ENCODE measurements at regions not wholly inside any gene's neighbourhood (a gene's known extent, or its start where the extent isn't known, plus 50 kb on each side); places are given as distances from the start of the nearest gene placed in this dataset.
"Not testable (repeated sequence)": the region's sequence is repeated elsewhere in the genome, so short reads cannot be mapped to it uniquely, and the experiment has no call there.

GRCh38 chr1:95167503-95167902, 50.3 kb downstream of the TLCD4 start:
- peak in 2 of 3 donors; percentile 31 to 41 for DNase-seq
- H3K4me3 ChIP-seq; H3K36me3 ChIP-seq (ENCODE audit: low read depth); ATAC-seq; H3K4me1 ChIP-seq (ENCODE audit: low read depth); H3K9me3 ChIP-seq; intact Hi-C loops (cut with DNase I, micrococcal nuclease): not testable (repeated sequence)

GRCh38 chr1:95168028-95168427, 50.9 kb downstream of the TLCD4 start:
- Histone ChIP-seq H3K4me3 (no peak overlapping the region), H3K36me3 (ENCODE audit: low read depth) (no peaks in the 10 kb centered on the region), H3K4me1 (ENCODE audit: low read depth) (peaks cover 4% of the 10 kb centered on the region), H3K9me3 (no peaks in the 10 kb centered on the region)
- no peak for TF ChIP-seq CTCF (IDR thresholded peaks at IDR 0.05)
- ATAC-seq: no peak
- DNase-seq: no peak
- intact Hi-C loops (cut with DNase I, micrococcal nuclease): no loop called here

- H3K4me3 ChIP-seq: no peak overlapping the region
- DNase-seq: no peak
- no peaks in the 10 kb centered on the region for H3K36me3 ChIP-seq (ENCODE audit: low read depth)
- TF ChIP-seq CTCF (IDR thresholded peaks at IDR 0.05): no peak
- intact Hi-C loops (cut with DNase I, micrococcal nuclease): no loop called here
- no peaks in the 10 kb centered on the region for H3K9me3 ChIP-seq
- peaks cover 4% of the 10 kb centered on the region for H3K4me1 ChIP-seq (ENCODE audit: low read depth)
- ATAC-seq: peak; percentile 67
These were observed 51.7 kb downstream of the TLCD4 start for GRCh38 chr1:95168761-95169351.

DNA sequence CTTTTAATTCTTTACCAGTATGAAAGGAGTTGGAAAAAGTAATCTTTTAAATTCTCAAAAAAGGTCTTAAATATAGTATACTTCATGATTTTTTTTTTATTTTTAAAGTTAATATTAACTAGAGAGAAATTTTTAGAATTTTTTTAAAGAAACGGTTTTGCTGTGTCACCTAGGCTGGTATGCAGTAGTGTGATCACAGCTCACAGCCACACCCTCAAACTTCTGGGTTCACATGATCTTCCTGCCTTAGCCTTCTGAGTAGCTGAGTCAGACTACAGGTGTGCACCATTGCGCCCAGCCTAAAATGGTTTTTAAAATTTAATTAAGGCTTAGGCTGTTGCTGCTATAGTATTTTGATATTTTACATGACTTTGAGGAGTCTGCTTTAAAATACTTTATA, 52.4 kb downstream of the TLCD4 start:
- Histone ChIP-seq H3K9me3 (no peaks in the 10 kb centered on the region), H3K36me3 (ENCODE audit: low read depth) (no peaks in the 10 kb centered on the region), H3K4me3 (no peak overlapping the region), H3K4me1 (ENCODE audit: low read depth) (peaks cover 4% of the 10 kb centered on the region)
- DNase-seq (peak in 1 of 3 donors; percentile 7), ATAC-seq (peak; percentile 75)
- TF ChIP-seq CTCF (IDR thresholded peaks at IDR 0.05): no peak
- intact Hi-C loops (cut with DNase I, micrococcal nuclease): no loop called here

DNA sequence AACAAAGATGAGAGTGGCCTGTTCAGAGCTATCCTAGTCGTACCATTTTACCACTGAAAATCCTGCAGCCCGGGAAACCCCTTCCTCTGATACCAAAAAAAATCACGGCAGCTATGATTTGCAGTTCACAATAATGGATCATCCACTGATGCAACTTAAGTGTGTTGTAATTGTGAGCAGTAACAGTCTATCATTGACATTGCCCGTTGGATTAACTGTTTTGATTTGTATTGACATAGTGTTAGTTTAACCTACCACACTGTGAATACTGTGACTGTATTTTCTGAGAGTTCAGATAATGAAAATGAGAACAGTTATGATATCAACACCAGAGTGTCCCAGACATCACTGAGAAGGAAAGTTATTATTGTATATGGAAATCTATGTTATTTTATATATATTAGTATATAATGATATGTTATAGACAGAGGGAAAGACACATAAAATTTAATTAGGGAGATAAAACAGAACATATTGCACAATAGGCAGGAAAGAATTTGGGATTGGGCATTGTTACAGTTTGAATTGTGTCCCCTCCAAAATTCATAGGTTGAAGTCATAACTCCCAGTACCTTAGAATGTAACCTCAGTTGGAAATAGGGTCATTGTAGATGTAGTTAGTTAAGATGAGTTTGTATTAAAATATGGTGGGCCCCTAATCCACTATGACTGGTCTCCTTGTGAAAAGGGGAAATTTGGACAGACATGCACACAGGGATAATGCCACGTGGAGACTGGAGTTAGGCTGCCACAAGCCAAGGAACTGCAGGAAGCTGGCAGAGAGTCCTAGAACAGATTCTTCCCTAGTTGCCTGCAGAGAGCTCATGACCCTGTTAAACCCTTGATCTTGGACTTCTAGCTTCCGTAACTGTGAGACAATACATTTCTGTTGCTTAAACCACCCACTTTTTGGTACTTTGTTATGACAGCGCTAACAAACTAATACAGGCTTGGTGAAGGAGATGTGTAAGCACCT, 54.4 kb downstream of the TLCD4 start:
- DNase-seq: no peak
- ATAC-seq: no peak
- Histone ChIP-seq H3K4me3 (no peak overlapping the region), H3K36me3 (ENCODE audit: low read depth) (no peaks in the 10 kb centered on the region), H3K4me1 (ENCODE audit: low read depth) (peaks cover 4% of the 10 kb centered on the region), H3K9me3 (no peaks in the 10 kb centered on the region)
- intact Hi-C loops (cut with DNase I, micrococcal nuclease): no loop called here
- TF ChIP-seq CTCF (IDR thresholded peaks at IDR 0.05): no peak

- no peaks in the 10 kb centered on the region for H3K36me3 ChIP-seq (ENCODE audit: low read depth)
- TF ChIP-seq CTCF (IDR thresholded peaks at IDR 0.05): no peak
- intact Hi-C loops (cut with DNase I, micrococcal nuclease): no loop called here
- no peaks in the 10 kb centered on the region for H3K9me3 ChIP-seq
- no peaks in the 10 kb centered on the region for H3K4me1 ChIP-seq (ENCODE audit: low read depth)
- no peak overlapping the region for H3K4me3 ChIP-seq
- no peak for DNase-seq
- ATAC-seq: no peak
These were observed 57.1 kb upstream of the RWDD3 start for GRCh38 chr1:95176861-95177260.
